ENCODE measurements at regions not wholly inside any gene's neighbourhood (a gene's known extent, or its start where the extent isn't known, plus 50 kb on each side); places are given as distances from the start of the nearest gene placed in this dataset.

DNA sequence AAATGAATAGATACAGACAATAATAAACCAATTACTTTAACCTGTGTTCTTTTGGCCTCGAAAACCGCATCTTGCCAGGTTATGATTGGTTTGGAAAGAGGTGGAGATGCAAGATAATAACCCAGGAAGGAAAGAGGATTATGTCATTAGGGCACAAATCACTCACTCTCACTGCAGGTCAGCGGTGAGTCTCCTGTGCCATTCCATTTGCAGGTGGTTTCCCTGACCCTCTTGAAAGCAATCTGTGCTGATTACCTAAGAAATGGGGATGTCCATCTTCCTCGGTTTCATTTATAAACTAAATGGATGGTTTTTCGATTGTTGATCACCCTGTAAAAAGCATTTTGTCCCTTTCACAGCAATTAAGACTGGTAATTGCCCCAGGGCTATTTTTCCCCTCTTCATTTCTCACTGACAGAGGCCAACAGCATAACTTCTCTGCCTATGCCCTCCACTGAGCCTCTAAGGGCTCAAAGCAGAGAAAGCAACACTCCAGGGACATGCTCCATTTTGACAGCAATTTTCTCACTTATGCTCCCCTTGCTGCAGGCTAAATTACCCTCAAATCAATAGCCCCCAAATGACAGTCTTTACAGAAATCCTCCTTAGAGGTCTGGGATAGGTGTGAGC is 257.5 kb downstream of the IPMK start:
- DNase-seq = no peak

GRCh38 chr10:58003945-58004344 is 263.7 kb downstream of the IPMK start:
- no peak for DNase-seq

GRCh38 chr10:58001159-58001558 is 266.5 kb downstream of the IPMK start:
- DNase-seq = no peak

GRCh38 chr10:57996536-57996935 is 271.2 kb downstream of the IPMK start:
- no peak for DNase-seq

- no peak for DNase-seq
Measured at GRCh38 chr10:57993302-57993701, 274.4 kb downstream of the IPMK start.

DNA sequence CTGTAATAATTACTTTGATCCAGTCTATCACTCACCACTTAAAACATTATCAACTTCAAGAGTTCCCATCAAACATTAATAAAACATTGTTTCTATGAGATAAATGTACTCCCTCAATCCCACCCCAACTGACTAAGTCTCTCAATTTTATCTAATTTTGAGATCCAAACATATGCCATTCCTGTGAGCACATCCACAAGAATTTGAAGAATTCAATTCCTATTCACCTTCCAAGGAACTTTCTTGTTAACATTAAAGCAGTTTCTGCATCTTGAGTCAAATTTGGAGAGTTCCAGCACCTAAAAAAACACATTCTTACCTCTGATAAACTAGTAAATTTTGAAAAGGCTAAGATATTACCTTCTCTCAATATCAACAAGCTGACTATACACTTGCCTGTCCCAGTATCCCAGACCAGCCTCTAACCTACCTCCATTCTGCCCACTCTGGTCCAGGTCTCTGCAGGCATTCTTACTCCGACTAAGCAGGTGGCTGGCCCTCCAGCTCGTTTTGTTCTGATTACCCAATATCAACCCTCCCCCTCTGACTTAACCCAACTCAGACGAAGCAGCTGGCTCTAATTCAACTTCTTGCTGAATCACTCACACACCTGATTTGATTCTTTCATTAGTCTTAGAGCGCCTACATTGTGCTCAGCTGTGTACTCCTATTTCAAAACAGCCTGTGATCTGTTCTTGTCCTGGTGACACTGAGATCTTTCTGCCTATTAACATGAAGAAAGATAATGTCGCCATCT is 275.2 kb downstream of the IPMK start:
- no peak for DNase-seq

DNA sequence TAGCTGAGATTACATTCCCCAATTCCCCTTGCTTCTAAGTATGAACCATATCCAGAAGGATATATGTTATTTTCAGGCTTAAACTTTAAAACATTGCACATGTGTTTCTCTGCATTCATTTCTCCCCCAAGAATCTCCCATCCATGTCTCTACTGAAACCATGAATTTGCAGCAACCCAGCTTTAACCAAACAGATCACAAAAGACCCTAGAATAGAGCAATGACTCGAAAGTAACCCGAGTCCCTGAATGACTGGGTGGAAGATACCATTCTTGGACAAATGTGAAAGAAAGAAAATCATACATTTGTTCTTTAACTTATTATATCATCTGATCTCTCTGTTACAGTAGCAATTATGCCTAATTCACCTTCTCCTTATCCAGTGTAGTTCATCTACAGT is 278.7 kb downstream of the IPMK start:
- no peak for DNase-seq

GRCh38 chr10:57987055-57987721 is 280.5 kb downstream of the IPMK start:
- no peak for DNase-seq

- no peak for DNase-seq
Measured at GRCh38 chr10:57986422-57986821, 281.3 kb downstream of the IPMK start.

- no peak for DNase-seq
Measured at GRCh38 chr10:57983281-57983791, 284.4 kb downstream of the IPMK start.

GRCh38 chr10:57982091-57982490 is 285.6 kb downstream of the IPMK start:
- DNase-seq = no peak

GRCh38 chr10:57979956-57980355 is 287.7 kb downstream of the IPMK start:
- DNase-seq = no peak

DNA sequence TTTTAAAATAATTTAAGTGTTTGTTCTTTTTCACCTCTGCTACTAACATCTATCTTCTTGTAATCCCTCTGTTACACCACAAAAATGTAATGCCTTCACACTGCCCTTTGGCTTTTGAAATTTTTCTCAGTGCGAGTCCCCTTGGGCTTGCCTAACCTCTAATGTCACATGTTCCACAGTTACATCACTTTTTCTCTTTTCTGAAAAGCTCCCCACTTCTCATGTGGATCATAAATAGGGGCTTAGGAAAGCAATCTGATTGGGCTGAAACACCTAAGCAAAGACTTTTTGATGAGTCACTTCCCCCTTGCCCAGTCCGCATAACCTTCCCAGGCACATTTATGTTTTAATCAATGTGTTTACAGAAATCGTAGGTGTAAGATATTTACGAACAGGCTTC is 288.2 kb downstream of the IPMK start:
- no peak for DNase-seq

DNA sequence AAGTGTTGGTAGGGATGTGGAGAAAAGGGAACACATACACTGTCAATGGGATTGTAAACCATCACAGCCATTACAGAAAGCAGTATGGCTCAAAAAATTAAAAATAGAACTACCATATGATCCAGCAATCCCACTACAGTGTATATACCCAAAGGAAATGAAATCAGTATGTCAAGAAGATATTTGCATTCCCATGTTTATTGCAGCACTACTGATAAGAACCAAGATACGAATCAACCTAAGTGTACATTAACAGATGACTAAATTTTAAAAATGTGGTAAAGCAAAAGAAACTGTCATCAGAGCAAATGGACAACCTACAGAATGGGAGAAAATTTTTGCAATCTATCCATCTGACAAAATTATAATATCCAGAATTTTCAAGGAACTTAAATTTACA is 290.4 kb downstream of the IPMK start:
- DNase-seq = no peak

DNA sequence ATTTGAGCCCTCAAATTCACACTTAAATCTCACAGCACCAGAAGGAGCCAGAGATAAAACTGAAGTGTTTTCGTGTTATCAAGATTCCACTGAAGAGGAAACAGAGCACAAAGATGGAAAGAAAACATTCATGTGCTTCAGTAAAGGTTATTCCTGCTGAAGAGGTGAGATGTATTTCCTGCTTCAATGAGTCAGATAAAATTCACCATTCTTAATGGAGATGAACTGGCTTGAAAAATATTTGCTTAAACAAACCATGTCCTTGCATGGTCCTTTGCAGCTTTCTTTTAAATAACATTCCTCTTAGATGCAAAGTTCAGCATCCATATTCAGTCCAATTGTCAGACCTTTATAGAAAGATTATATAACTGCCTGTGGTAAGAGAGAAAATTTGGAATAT is 294.2 kb downstream of the IPMK start:
- no peak for DNase-seq

DNA sequence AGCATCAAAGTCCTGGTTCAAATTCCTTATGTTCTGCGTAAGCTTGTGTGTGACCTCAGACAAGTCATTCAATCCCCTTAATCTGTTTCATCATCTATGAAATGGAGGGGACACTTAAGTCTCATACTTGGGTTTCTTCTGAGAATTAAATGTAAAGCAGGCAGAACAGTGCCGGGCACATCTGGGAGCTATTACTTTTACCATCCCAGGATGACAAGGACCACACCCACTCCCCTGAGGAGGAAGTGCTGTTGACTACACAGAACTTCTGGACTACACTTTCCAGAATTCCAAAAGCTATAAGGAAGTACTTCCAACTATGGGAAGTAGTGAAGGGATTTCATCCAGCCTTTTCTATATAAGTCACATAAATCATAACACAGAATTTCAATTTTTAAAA is 294.9 kb downstream of the IPMK start:
- no peak for DNase-seq

- no peak for DNase-seq
Measured at GRCh38 chr10:57968328-57969016, 299.2 kb downstream of the IPMK start.

DNA sequence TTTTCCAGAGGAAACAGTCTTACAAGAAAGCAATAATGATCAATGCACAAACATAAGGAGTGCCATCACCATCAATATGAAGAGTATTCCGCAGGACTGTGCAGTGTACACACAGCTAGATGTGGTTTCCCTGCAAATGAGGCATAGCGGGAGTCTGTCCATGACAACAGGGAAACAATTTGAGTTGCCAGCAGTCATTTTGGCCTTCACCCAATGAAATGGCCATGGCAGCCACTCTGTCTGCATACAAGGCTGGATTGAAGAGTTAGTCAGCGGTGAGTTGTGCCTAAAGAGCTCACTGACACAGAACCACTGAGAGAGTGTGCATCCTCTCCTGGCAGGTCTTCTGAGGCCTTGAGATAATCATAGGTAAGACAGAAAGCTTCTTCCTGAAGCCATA is 303.3 kb downstream of the IPMK start:
- DNase-seq = no peak

GRCh38 chr10:57963546-57963945 is 304.1 kb downstream of the IPMK start:
- no peak for DNase-seq

DNA sequence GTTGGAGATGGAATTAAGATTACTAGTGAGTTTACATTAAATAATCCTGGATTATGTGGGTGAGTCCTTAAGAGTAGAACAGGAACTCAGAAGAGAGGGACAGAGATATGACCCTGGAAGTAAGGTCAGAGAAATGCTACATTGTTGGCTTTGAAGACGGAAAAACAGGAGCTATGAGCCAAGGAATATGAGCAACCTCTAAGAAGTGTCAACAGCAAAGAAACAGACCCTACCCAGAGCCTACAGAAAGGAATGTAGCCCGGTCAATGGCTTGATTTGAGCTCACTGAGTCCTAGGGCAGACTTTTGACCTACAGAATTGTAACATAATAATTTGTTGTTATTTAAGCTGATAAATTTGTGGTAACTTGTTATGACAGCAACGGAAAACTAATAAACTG is 304.9 kb downstream of the IPMK start:
- DNase-seq = no peak

GRCh38 chr10:57961487-57961886 is 306.2 kb downstream of the IPMK start:
- DNase-seq = no peak

- DNase-seq = no peak
Measured at GRCh38 chr10:57960406-57960805, 307.3 kb downstream of the IPMK start.

DNA sequence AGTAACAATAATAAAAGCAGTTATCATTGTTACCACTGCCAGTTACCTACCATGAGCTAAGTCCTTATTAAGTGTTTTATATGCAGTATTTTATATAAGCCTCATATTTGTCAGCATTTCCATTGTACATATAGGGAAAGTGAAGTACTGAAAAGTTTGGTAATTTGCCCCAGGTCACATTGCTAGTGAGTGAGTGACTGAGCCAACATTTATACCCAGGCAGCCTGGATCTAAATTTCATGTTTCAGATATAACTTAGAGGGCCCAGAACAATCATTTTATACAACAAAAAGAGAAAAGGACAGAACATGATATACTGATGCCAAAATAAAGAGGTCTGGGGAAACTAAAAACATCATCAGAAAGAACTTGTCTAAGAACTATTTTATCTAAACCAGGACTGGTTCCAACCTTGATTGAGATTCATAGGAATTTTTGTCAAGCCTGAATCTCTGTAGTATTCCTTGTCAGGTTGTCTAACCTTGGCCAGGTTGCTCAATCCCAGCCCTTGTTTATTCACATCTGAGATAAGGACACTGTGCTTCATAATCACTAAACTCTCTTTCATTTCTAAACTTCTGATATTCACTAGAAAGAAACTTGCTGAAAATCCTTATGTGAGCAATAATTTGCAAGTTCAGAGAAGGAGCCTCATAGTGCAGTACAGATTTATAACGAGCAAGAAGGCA is 308.2 kb downstream of the IPMK start:
- DNase-seq = no peak
